ENCODE measurements at regions not wholly inside any gene's neighbourhood (a gene's known extent, or its start where the extent isn't known, plus 50 kb on each side); places are given as distances from the start of the nearest gene placed in this dataset.
"Not testable (repeated sequence)": the region's sequence is repeated elsewhere in the genome, so short reads cannot be mapped to it uniquely, and the experiment has no call there.

DNA sequence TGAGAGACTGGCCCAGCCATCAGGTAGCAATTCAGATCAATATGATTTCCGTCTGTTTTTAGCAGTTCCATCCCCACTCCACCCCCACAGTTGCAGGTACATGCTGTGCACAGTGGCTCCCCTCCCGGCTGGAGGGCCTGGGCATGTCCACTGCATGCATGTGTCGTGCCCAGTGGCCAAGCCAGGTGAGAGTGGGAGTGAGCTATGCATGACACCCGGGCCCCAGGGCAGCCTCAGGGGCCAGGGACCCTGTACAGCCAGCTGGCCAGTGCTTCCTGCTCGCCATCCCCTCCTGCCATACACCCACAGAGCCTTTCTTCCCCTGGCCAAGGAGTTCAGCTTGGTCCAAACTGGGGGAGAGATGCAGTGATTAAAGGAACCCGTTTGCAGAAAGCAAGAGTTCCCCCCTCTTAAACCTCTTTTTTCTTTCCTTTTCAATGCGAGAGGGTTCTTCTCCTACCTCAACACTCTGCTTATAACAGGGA lies 135.3 kb downstream of the THBS2 start:
- ATAC-seq (no peak), DNase-seq (no peak)
- no peaks in the 10 kb centered on the region for H3K27me3 ChIP-seq (ENCODE audit: control insufficient read depth, insufficient read depth, low read length)
- H3K27me3 Mint-ChIP-seq (ENCODE audit: low read depth in 2 of 2) = peaks cover 6 to 10% of the 10 kb centered on the region in 2 donors
- no peak overlapping the region for H3K4me3 ChIP-seq (ENCODE audit: low read length)
- no peak overlapping the region for H3K27ac ChIP-seq (ENCODE audit: low read length)
- intact Hi-C loops (cut with micrococcal nuclease) = no loop called here
- H3K9me3 ChIP-seq (ENCODE audit: control insufficient read depth, insufficient read depth, low read length) = no peaks in the 10 kb centered on the region
- H3K4me3 Mint-ChIP-seq = no peak overlapping the region
- 78% methylated on average over 7 of the region's 7 CpGs for WGBS (ENCODE audit: insufficient coverage)
- H3K4me1 Mint-ChIP-seq = no peaks in the 10 kb centered on the region
- H3K36me3 ChIP-seq (ENCODE audit: control insufficient read depth, insufficient read depth, low read length) = no peaks in the 10 kb centered on the region
- TF ChIP-seq, protein P1, sequence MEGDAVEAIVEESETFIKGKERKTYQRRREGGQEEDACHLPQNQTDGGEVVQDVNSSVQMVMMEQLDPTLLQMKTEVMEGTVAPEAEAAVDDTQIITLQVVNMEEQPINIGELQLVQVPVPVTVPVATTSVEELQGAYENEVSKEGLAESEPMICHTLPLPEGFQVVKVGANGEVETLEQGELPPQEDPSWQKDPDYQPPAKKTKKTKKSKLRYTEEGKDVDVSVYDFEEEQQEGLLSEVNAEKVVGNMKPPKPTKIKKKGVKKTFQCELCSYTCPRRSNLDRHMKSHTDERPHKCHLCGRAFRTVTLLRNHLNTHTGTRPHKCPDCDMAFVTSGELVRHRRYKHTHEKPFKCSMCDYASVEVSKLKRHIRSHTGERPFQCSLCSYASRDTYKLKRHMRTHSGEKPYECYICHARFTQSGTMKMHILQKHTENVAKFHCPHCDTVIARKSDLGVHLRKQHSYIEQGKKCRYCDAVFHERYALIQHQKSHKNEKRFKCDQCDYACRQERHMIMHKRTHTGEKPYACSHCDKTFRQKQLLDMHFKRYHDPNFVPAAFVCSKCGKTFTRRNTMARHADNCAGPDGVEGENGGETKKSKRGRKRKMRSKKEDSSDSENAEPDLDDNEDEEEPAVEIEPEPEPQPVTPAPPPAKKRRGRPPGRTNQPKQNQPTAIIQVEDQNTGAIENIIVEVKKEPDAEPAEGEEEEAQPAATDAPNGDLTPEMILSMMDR (IDR thresholded peaks at IDR 0.05) = no peak
- H3K36me3 Mint-ChIP-seq = no peaks in the 10 kb centered on the region
- H3K4me1 ChIP-seq (ENCODE audit: control insufficient read depth, insufficient read depth, low read length) = no peaks in the 10 kb centered on the region
- no peaks in the 10 kb centered on the region for H3K9me3 Mint-ChIP-seq
- no peak overlapping the region for H3K27ac Mint-ChIP-seq

DNA sequence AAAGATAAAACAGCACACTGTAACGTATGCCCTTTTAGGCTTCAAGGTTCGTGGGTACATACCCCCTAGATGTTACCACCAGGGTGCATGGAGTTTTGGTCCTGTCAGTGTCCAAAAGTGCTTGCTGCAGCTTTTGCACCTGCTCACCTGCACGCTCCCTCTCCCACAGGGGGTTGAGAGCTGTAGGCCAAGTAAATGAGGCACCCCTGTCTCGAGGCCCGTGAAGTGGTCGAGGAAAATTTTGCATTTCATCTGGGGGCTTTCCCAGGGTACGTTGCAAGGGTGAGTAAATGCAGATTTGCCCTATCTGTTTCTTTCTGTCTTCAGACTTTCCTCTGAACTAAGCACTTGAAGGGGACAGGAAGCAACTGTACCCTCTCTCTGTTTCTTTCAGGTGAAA lies 136.0 kb downstream of the THBS2 start:
- Histone ChIP-seq H3K4me3 (ENCODE audit: low read length) (no peak overlapping the region), H3K36me3 (ENCODE audit: control insufficient read depth, insufficient read depth, low read length) (no peaks in the 10 kb centered on the region), H3K27me3 (ENCODE audit: control insufficient read depth, insufficient read depth, low read length) (no peaks in the 10 kb centered on the region), H3K4me1 (ENCODE audit: control insufficient read depth, insufficient read depth, low read length) (no peaks in the 10 kb centered on the region), H3K27ac (ENCODE audit: low read length) (no peak overlapping the region), H3K9me3 (ENCODE audit: control insufficient read depth, insufficient read depth, low read length) (no peaks in the 10 kb centered on the region)
- H3K27ac Mint-ChIP-seq = no peak overlapping the region
- intact Hi-C loops (cut with micrococcal nuclease) = no loop called here
- ATAC-seq (no peak), DNase-seq (no peak)
- no peak overlapping the region for H3K4me3 Mint-ChIP-seq
- no peaks in the 10 kb centered on the region for H3K36me3 Mint-ChIP-seq
- 85% methylated on average over 7 of the region's 7 CpGs for WGBS (ENCODE audit: insufficient coverage)
- TF ChIP-seq, protein P1 (IDR thresholded peaks at IDR 0.05) = no peak
- H3K4me1 Mint-ChIP-seq = no peaks in the 10 kb centered on the region
- H3K27me3 Mint-ChIP-seq (ENCODE audit: low read depth in 2 of 2) = peaks cover 6 to 10% of the 10 kb centered on the region in 2 donors
- no peaks in the 10 kb centered on the region for H3K9me3 Mint-ChIP-seq

DNA sequence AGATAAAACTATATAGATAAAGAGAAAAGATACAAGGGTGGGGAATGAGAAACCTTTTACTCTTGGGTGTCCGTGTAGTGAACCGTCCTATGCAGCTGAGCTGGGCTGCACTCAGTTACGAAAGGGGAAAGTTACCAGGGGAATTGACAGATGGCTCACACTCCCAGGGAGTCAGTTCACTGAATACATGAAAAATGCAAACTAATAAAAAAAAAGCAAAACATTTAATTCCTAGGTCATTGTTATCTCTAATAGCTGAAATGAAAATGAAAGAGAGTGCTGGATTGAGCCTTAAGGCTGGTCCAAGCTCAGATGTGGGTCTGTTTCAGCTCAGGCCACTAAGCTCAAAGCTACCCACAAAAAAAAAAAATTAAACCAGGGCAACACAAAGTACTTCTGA lies 138.0 kb downstream of the THBS2 start:
- TF ChIP-seq, protein P1 (IDR thresholded peaks at IDR 0.05) = no peak
- H3K27me3 ChIP-seq (ENCODE audit: control insufficient read depth, insufficient read depth, low read length) = no peaks in the 10 kb centered on the region
- intact Hi-C loops (cut with micrococcal nuclease) = no loop called here
- 83% methylated on average over 3 of the region's 3 CpGs for WGBS (ENCODE audit: insufficient coverage)
- no peaks in the 10 kb centered on the region for H3K9me3 ChIP-seq (ENCODE audit: control insufficient read depth, insufficient read depth, low read length)
- no peak overlapping the region for H3K27ac Mint-ChIP-seq
- no peaks in the 10 kb centered on the region for H3K9me3 Mint-ChIP-seq
- no peak overlapping the region for H3K4me3 ChIP-seq (ENCODE audit: low read length)
- H3K4me3 Mint-ChIP-seq = no peak overlapping the region
- peaks cover 6 to 25% of the 10 kb centered on the region in 2 donors for H3K27me3 Mint-ChIP-seq (ENCODE audit: low read depth in 2 of 2)
- H3K4me1 ChIP-seq (ENCODE audit: control insufficient read depth, insufficient read depth, low read length) = no peaks in the 10 kb centered on the region
- DNase-seq (no peak), ATAC-seq (no peak)
- no peak overlapping the region for H3K27ac ChIP-seq (ENCODE audit: low read length)
- H3K36me3 ChIP-seq (ENCODE audit: control insufficient read depth, insufficient read depth, low read length) = no peaks in the 10 kb centered on the region
- H3K36me3 Mint-ChIP-seq = no peaks in the 10 kb centered on the region
- no peaks in the 10 kb centered on the region for H3K4me1 Mint-ChIP-seq

DNA sequence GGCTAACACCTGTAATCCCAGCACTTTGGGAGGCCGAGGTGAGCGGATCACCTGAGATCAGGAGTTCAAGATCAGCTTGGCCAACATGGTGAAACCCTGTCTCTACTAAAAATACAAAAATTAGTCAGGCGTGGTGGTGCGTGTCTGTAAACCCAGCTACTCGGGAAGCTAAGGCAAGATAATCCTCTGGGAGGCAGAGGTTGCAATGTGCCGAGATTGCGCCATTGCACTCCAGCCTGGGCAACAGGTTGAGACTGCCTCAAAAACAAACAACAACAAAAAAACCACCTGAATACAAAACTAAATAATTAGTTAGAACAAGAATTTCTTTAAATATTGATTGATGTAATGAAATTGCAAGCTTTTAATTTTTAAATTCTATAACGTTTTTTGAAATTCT lies 139.0 kb downstream of the THBS2 start:
- H3K27ac ChIP-seq (ENCODE audit: low read length); H3K4me3 ChIP-seq (ENCODE audit: low read length); H3K27ac Mint-ChIP-seq; DNase-seq; H3K9me3 ChIP-seq (ENCODE audit: control insufficient read depth, insufficient read depth, low read length); H3K36me3 Mint-ChIP-seq; intact Hi-C loops (cut with micrococcal nuclease); H3K4me1 Mint-ChIP-seq; H3K9me3 Mint-ChIP-seq; H3K36me3 ChIP-seq (ENCODE audit: control insufficient read depth, insufficient read depth, low read length); H3K4me1 ChIP-seq (ENCODE audit: control insufficient read depth, insufficient read depth, low read length); ATAC-seq; H3K4me3 Mint-ChIP-seq; H3K27me3 ChIP-seq (ENCODE audit: control insufficient read depth, insufficient read depth, low read length): not testable (repeated sequence)
- WGBS (ENCODE audit: insufficient coverage) = 87% methylated on average over 8 of the region's 8 CpGs
- H3K27me3 Mint-ChIP-seq (ENCODE audit: low read depth in 2 of 2) = peaks cover 6 to 25% of the 10 kb centered on the region in 2 donors

All from natural killer cell (primary cell).